ENCODE measurements at regions not wholly inside any gene's neighbourhood (a gene's known extent, or its start where the extent isn't known, plus 50 kb on each side); places are given as distances from the start of the nearest gene placed in this dataset.

GRCh38 chr1:5507340-5507739, 484.9 kb downstream of the NPHP4 start:
- H3K27ac Mint-ChIP-seq = no peak overlapping the region
- DNase-seq = no peak
- POLR2A ChIA-PET = no interaction called here
- Histone ChIP-seq H3K79me2 (ENCODE audit: control insufficient read depth, insufficient read depth, low read length) (no peaks in the 10 kb centered on the region), H3K9me3 (ENCODE audit: control extremely low read depth in 1 of 3, control insufficient read depth in 2 of 3, insufficient read depth in 1 of 3, low read length in 2 of 3) (no peaks in the 10 kb centered on the region), H3K36me3 (replicated peaks in 1 of 2; ENCODE audit: control extremely low read depth in 1 of 2, control insufficient read depth in 1 of 2, extremely low read depth in 1 of 2, insufficient read depth in 2 of 2, low read length in 1 of 2) (no peaks in the 10 kb centered on the region), H3K27ac (ENCODE audit: low read length in 2 of 2) (no peak overlapping the region), H3K27me3 (replicated peaks in 1 of 4; ENCODE audit: control extremely low read depth in 1 of 4, control insufficient read depth in 3 of 4, insufficient read depth in 4 of 4, low read length in 3 of 4) (no peaks in the 10 kb centered on the region), H3K4me1 (ENCODE audit: control insufficient read depth in 2 of 2, insufficient read depth in 2 of 2, low read length in 2 of 2) (no peaks in the 10 kb centered on the region), H3K9ac (ENCODE audit: low read length) (no peak overlapping the region), H2AFZ (ENCODE audit: insufficient read depth, low read depth, low read length, poor library complexity, severe bottlenecking) (no peak overlapping the region), H4K20me1 (ENCODE audit: control insufficient read depth, insufficient read depth, low read length, poor library complexity, severe bottlenecking) (no peaks in the 10 kb centered on the region), H3K4me3 (ENCODE audit: control extremely low read depth in 1 of 5, extremely low read depth in 1 of 5, insufficient read depth in 1 of 5, low read depth in 2 of 5, low read length in 4 of 5) (no peak overlapping the region), H3K4me2 (replicated peaks; ENCODE audit: low read depth, low read length, poor library complexity, severe bottlenecking) (no peak overlapping the region)
- TF ChIP-seq, protein P1, sequence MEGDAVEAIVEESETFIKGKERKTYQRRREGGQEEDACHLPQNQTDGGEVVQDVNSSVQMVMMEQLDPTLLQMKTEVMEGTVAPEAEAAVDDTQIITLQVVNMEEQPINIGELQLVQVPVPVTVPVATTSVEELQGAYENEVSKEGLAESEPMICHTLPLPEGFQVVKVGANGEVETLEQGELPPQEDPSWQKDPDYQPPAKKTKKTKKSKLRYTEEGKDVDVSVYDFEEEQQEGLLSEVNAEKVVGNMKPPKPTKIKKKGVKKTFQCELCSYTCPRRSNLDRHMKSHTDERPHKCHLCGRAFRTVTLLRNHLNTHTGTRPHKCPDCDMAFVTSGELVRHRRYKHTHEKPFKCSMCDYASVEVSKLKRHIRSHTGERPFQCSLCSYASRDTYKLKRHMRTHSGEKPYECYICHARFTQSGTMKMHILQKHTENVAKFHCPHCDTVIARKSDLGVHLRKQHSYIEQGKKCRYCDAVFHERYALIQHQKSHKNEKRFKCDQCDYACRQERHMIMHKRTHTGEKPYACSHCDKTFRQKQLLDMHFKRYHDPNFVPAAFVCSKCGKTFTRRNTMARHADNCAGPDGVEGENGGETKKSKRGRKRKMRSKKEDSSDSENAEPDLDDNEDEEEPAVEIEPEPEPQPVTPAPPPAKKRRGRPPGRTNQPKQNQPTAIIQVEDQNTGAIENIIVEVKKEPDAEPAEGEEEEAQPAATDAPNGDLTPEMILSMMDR (IDR thresholded peaks at IDR 0.05) = no peak
- TF ChIP-seq EZH2 (IDR thresholded peaks at IDR 0.05; ENCODE audit: borderline replicate concordance, insufficient read depth, low read depth, low read length, poor library complexity, severe bottlenecking) = no peak
- no peaks in the 10 kb centered on the region for H3K4me1 Mint-ChIP-seq
- 67% methylated on average over 10 of the region's 15 CpGs for WGBS (ENCODE audit: insufficient coverage)
- H3K4me3 Mint-ChIP-seq = no peak overlapping the region
- intact Hi-C loops (cut with micrococcal nuclease) = no loop called here
- H3K27me3 Mint-ChIP-seq = peaks cover 12% of the 10 kb centered on the region
- ATAC-seq (ENCODE audit: low read depth) = no peak
- H3K9me3 Mint-ChIP-seq (ENCODE audit: insufficient read depth) = no peaks in the 10 kb centered on the region
- CTCF ChIA-PET = interaction anchor here (0.8 kb wide), 1 partner anchor 408 kb away, joined by 3 read pairs; no protein-coding TSS in a partner anchor

DNA sequence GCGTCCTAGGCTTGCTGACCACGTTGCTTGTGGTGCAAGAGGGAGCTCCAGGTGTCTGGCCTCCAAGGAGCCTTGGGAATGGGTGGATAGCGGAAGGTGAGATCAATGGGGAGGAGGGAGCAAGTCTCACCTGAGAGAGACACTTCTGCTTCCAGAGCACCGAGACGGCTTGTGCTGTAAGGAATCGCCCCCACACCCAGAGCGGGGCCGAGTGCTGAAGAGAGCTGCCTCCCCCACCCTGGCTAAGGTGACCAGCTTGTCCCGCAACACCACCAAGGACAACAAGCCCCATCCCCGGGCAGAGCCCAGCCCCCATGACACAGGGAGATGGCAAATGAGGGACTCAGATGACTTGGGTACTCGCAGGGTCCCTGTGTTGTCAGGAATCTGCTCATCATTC, 485.6 kb downstream of the NPHP4 start:
- Mint-ChIP-seq H3K4me3 (no peak overlapping the region), H3K27ac (no peak overlapping the region), H3K27me3 (peaks cover 12% of the 10 kb centered on the region), H3K9me3 (ENCODE audit: insufficient read depth) (no peaks in the 10 kb centered on the region), H3K4me1 (no peaks in the 10 kb centered on the region)
- intact Hi-C loops (cut with micrococcal nuclease) = no loop called here
- DNase-seq = no peak
- no peak overlapping the region for H3K27ac ChIP-seq (ENCODE audit: low read length in 2 of 2)
- H3K79me2 ChIP-seq (ENCODE audit: control insufficient read depth, insufficient read depth, low read length) = no peaks in the 10 kb centered on the region
- no peaks in the 10 kb centered on the region for H3K4me1 ChIP-seq (ENCODE audit: control insufficient read depth in 2 of 2, insufficient read depth in 2 of 2, low read length in 2 of 2)
- no peak for ATAC-seq (ENCODE audit: low read depth)
- no peaks in the 10 kb centered on the region for H3K9me3 ChIP-seq (ENCODE audit: control extremely low read depth in 1 of 3, control insufficient read depth in 2 of 3, insufficient read depth in 1 of 3, low read length in 2 of 3)
- H2AFZ ChIP-seq (ENCODE audit: insufficient read depth, low read depth, low read length, poor library complexity, severe bottlenecking) = no peak overlapping the region
- CTCF ChIA-PET = interaction anchor here (0.8 to 4.8 kb wide), 2 partner anchors 8 to 409 kb away, joined by 3 to 30 read pairs; no protein-coding TSS in a partner anchor
- 81% methylated on average over 11 of the region's 11 CpGs for WGBS (ENCODE audit: insufficient coverage)
- no peak overlapping the region for H3K4me2 ChIP-seq (replicated peaks; ENCODE audit: low read depth, low read length, poor library complexity, severe bottlenecking)
- TF ChIP-seq, protein P1 (IDR thresholded peaks at IDR 0.05) = no peak
- no peak for TF ChIP-seq EZH2 (IDR thresholded peaks at IDR 0.05; ENCODE audit: borderline replicate concordance, insufficient read depth, low read depth, low read length, poor library complexity, severe bottlenecking)
- H3K9ac ChIP-seq (ENCODE audit: low read length) = no peak overlapping the region
- POLR2A ChIA-PET = no interaction called here
- no peak overlapping the region for H3K4me3 ChIP-seq (ENCODE audit: control extremely low read depth in 1 of 5, extremely low read depth in 1 of 5, insufficient read depth in 1 of 5, low read depth in 2 of 5, low read length in 4 of 5)
- H4K20me1 ChIP-seq (ENCODE audit: control insufficient read depth, insufficient read depth, low read length, poor library complexity, severe bottlenecking) = no peaks in the 10 kb centered on the region
- H3K27me3 ChIP-seq (replicated peaks in 1 of 4; ENCODE audit: control extremely low read depth in 1 of 4, control insufficient read depth in 3 of 4, insufficient read depth in 4 of 4, low read length in 3 of 4) = no peaks in the 10 kb centered on the region
- no peaks in the 10 kb centered on the region for H3K36me3 ChIP-seq (replicated peaks in 1 of 2; ENCODE audit: control extremely low read depth in 1 of 2, control insufficient read depth in 1 of 2, extremely low read depth in 1 of 2, insufficient read depth in 2 of 2, low read length in 1 of 2)
